Astrocyte of the spinal cord (primary cell): ENCODE measurements at regions not wholly inside any gene's neighbourhood (a gene's known extent, or its start where the extent isn't known, plus 50 kb on each side); places are given as distances from the start of the nearest gene placed in this dataset.
A peak's percentile ranks its signal among the peaks of the same experiment; 100 is the strongest.

ENCODE experiments used
- DNase-seq: peaks from one replicate; pipeline ENCODE4 v3.0.0; 2011; ENCODE audit warnings: low read depth, low spot score
- H3K4me3 ChIP-seq: 2 replicates; pipeline ENCODE4 v1.5.1; 2011; ENCODE audit warnings: low read depth, mild to moderate bottlenecking, low read length, moderate library complexity
- in situ Hi-C: cut with HindIII; loops from 2 replicates; pipeline ENCODE4 v1.10.0; 2017; ENCODE audit warnings: low sequenced_read_pairs
- TF ChIP-seq, protein P1 (sequence below): IDR thresholded peaks from 2 replicates; pipeline ENCODE4 v1.5.1; 2012; ENCODE audit warnings: low read depth, mild to moderate bottlenecking, low read length, inconsistent platforms

GRCh38 chr5:167248257-167248656 lies 1043.2 kb upstream of the WWC1 start:
- DNase-seq: no peak
- in situ Hi-C loops: no loop called here
- TF ChIP-seq, protein P1, sequence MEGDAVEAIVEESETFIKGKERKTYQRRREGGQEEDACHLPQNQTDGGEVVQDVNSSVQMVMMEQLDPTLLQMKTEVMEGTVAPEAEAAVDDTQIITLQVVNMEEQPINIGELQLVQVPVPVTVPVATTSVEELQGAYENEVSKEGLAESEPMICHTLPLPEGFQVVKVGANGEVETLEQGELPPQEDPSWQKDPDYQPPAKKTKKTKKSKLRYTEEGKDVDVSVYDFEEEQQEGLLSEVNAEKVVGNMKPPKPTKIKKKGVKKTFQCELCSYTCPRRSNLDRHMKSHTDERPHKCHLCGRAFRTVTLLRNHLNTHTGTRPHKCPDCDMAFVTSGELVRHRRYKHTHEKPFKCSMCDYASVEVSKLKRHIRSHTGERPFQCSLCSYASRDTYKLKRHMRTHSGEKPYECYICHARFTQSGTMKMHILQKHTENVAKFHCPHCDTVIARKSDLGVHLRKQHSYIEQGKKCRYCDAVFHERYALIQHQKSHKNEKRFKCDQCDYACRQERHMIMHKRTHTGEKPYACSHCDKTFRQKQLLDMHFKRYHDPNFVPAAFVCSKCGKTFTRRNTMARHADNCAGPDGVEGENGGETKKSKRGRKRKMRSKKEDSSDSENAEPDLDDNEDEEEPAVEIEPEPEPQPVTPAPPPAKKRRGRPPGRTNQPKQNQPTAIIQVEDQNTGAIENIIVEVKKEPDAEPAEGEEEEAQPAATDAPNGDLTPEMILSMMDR: no peak
- H3K4me3 ChIP-seq: no peak overlapping the region

GRCh38 chr5:167250996-167251395 lies 1040.4 kb upstream of the WWC1 start:
- TF ChIP-seq, protein P1: no peak
- H3K4me3 ChIP-seq: no peak overlapping the region
- in situ Hi-C loops: no loop called here
- DNase-seq: no peak

DNA sequence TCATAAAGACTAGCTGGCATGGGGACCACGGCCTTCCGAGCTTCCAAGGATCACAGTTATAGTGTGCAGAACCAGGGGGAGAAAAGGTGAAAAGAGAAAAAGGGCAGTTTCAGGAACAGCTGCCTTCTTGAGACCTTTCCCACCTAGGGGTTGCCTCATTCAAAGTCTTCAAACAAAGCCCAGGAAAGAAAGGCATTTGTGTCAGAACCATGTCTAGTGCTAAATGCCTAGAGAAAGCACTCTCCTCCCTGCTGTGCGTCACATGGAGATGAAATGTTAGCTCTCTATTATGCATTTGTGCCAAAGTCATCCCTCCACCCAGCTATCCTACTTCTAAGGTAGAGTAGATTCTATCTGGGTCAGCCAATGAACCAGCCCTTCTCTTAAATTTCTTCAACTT lies 1037.3 kb upstream of the WWC1 start:
- in situ Hi-C loops: no loop called here
- no peak for DNase-seq
- TF ChIP-seq, protein P1: no peak
- no peak overlapping the region for H3K4me3 ChIP-seq

- in situ Hi-C loops: no loop called here
- TF ChIP-seq, protein P1: no peak
- no peak for DNase-seq
- H3K4me3 ChIP-seq: no peak overlapping the region
Observed at GRCh38 chr5:167255926-167256325, 1035.5 kb upstream of the WWC1 start.

GRCh38 chr5:167259806-167260205 lies 1031.6 kb upstream of the WWC1 start:
- TF ChIP-seq, protein P1: no peak
- in situ Hi-C loops: no loop called here
- no peak for DNase-seq
- no peak overlapping the region for H3K4me3 ChIP-seq

GRCh38 chr5:167261309-167262100 lies 1029.9 kb upstream of the WWC1 start:
- in situ Hi-C loops: no loop called here
- no peak for DNase-seq
- no peak overlapping the region for H3K4me3 ChIP-seq
- TF ChIP-seq, protein P1: peak; percentile 29
